HS-5 (cell line): ENCODE measurements at regions not wholly inside any gene's neighbourhood (a gene's known extent, or its start where the extent isn't known, plus 50 kb on each side); places are given as distances from the start of the nearest gene placed in this dataset.

Source experiments
- DNase-seq: peaks from one replicate; pipeline ENCODE4 v3.0.0-alpha.2; 2012; ENCODE audit warnings: low read depth

DNA sequence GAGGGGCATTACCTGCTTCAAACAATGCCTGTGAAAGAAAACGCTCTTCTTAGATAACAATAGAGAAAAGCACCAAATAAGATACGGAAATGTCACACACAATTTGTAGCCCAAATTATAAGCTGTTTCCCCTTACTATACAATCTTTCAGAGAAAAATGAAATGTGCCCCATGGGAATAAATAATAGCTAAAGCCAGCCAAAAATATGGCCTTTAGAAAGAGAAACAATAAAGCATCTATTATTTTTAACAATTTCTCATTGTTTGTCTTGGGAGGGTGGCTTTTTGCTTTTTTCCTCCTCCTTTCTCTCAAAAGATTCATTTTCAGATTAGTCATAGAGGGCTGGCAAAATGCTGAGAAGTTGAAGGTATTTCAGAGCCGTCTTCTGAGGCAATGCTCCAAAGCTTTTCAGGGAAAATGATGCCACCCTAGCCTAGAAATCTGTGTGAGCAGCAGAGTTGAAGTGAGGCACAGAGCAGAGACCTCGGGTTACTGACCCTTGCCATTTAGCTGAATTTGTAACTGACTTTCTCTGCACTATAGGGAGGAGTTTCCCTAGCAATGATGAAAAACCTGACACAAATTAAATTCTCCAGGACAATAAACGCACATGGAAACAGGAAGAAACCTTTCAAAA, 86.3 kb upstream of the PRICKLE2 start:
- no peak for DNase-seq

DNA sequence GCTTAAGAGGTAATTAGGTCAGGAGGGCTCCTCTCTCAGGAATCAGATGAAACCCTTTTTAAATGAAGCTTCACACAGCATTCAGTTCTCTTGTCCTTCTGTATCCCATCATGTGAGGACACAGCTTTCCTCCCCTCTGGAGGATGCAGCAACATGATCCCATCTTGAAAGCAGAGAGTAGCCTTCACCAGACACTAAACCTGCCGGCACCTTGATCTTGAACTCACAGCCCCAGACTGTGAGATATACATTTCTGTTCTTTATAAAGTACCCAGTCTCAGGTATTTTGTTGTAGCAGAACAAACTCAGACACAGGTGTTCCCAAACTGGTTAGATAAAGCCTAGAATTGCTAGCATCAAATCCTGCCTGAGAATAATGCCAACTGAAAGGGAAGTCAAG, 83.7 kb upstream of the PRICKLE2 start:
- no peak for DNase-seq

DNA sequence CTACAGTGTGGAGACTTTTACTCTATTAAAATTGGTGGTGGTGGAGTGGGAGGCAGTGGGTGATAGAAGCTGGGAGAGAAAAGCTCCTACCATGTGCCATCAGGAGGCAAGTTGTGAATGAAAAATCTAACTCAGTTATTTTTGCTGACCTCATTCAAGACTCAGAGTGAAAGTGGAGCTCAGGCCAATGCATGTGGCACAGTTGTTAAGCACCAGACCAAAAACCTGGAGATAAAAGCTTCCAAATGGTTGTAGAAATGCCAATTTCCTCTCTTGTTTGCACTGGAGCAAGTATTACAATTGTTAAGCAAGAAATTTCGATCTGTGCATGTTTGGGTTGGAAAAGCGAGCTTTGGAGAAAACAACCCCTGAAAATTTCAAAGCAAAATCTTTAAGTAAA, 81.5 kb upstream of the PRICKLE2 start:
- no peak for DNase-seq

DNA sequence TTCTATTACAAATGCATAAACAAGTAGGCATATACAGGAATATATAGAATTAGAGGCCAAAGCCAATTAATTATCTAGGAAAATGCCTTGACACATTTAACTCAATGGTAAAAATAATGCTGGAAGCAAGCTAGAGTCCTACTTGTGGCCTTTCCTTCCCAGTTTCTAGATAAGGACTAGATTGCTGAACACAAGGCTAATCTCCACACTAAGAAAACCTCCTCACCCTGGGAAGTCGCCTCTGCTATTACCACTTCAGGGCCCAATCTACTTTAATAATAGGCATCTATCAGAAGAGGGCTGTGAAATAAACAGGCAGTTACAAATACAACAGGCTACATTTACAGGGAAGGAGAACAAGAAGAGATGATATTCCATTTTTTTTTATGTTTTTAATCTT, 80.5 kb upstream of the PRICKLE2 start:
- no peak for DNase-seq

DNA sequence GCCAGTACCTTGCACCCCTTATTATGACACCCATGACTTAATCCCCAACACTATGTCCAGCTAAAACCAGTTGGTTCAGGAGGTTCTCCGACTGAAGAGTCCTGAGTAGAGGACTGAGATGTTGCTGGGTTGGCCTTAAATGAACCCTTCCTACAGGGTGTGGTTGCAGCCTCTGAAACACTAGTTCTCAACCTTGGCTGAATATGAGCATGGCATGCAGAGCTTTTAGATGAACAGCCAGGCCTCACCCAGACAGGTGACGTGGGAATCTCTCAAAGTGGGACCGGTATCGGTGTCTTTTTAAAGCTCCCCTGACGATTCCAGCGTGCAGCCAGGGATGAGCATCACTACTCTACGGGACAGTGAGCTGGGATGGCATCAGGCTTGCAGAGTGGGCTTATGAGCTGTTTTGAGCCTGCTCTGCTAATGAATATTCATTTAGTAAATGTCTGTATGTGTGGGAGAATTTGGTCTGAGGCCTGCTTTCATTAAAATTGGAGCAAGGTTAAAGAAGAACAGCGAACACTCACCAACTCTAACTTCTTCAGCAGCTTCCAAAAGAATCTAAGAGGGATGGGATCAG, 79.7 kb upstream of the PRICKLE2 start:
- DNase-seq, result no peak

DNA sequence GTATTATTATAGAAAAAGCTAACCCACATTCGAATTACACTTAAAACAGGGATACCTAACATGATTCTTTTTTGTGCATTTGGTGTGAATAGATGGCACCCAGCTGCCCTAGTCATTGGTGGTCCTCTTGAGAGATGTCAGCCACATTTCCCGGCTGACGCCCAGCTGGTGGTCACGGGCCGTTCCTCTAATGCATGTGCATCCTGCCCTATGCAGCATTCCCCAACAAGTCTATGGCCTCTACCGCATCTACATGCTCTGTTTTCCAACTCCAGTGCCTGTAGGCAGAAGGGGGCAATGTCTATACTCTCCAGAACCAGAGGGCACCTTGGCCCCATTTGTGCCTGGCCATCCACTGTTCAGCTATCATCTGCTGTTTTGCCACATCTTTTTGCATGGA, 78.6 kb upstream of the PRICKLE2 start:
- DNase-seq, result no peak

DNA sequence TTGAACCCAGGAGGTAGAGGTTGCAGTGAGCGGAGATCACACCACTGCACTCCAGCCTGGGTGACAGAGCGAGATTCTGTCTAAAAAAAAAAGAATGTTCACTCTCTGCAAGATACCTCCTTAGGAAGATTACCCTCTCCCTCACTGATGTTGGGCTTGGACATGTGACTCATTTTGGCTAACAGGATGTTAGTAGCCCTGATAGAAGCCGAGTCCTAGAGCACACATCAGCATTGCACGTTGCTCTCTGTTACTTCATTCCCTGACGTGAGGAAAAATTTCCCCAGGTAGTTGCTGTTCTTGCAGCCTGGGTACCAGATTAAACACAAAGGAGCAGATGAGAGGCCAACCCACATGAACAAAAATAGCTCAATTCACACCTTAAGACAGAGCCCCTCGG, 78.1 kb upstream of the PRICKLE2 start:
- no peak for DNase-seq

DNA sequence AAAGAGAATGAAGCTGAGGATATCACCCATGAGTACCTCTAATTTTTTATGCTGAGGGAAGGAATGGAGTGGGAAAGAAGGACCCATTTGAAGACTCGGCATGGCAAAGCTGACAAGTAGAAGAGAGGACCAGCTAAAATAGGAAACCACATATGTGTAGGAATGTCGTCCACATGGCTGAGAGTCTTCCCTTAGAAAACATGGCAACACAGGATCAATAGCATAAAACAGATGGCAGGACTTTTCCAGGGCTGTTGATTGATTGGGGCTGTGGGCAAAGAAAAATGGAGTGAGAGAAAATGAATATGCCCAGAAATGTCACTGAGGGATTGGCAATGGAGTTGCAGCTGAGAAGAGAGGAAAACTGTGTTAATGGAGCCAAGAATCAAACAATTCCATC, 76.2 kb upstream of the PRICKLE2 start:
- no peak for DNase-seq

DNA sequence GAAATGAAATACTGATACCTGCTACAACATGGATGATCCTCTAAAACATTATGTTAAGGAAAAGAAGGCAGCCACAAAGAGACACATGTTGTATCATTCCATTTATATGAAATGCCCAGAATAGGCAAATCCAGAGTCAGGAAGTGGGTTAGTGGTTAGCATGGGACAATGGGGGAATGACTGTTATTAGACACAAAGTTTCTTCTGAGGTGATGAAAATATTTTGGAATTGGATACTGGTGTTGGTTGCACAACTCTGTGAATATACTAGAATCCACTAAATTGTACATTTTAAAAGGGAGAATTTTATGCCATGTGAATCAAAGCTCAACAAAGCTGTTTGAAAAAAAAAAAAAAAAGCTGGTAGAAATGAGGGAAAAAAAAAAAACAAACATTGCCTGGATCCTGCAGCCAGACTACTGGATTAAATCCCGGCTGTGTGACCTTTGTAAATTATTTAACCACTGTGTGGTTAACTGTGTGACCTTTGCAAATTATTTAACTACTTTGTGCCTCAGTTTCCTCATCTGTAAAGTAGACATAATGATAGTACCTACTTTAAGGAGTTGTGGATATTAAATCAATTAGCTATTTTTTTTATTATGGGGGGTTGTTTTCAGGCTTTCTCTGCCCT, 75.6 kb upstream of the PRICKLE2 start:
- DNase-seq, result peak; percentile 71

DNA sequence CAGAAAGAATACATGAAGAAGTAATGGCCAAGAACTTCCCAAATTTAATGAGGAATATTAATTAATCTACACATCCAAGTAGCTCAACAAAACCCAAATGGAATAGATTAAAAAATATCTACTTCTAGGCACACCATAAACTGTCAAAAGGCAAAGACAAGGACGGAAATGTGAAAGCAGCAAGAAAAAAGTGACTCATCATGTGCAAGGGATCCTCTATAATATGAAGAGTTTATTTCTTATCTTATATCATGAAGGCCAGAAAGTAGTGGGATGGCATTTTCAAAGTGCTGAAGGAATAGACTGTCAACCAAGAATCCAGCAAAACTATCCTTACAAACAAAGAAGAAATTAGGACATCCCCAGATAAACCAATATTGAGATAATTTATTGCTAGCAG, 73.9 kb upstream of the PRICKLE2 start:
- no peak for DNase-seq

DNA sequence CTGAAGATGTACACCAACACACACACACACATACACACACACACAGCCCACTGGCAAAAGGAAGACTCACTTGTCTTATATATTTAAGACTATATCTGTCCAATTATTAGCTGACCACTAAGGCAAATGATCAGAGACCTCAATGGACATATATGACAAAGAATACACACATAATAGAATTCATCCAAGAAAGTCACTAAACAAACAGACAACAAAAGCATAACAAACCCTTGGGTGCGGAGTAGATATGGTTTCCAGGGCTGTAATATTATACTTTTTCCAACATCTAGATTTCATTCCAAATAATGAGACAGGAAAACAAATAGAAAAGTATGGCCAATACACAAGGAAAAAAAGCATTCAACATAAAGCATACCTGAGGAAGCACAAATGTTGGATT, 72.3 kb upstream of the PRICKLE2 start:
- DNase-seq, result no peak

DNA sequence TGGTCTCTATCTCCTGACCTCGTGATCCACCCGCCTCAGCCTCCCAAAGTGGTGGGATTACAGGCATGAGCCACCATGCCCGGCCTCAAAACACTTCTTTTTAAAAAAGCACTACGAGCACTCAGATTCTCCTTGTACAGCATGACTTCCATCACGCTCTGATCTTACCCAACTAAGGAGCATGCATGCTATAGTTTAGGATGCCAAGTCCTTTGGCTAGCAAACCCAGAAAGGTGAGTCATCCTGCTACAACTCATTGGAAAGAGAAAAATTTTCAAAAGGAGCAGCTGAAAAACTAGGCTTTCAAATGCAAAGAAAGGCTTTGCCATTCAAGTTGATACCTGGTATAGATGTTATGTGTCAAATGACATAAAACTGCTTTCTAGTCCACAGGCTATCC, 70.3 kb upstream of the PRICKLE2 start:
- DNase-seq, result peak; percentile 71

DNA sequence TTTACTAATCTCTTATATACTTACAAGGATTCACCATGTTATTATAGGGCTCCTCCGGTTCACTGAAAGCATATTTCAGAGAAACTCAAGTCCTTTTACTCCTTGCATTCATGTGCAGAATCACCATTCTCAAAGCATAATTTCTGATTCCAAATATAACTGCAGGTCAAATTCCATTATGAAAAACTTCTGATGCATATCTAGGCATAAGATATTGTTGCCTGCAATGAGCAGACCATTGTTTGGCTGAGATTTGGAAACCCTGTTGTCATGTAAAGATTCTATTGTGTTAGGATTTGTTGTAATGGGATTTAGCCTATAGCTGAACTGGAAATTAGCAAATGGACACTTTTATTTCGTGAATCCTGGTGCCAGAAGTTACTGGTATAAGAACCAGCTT, 69.5 kb upstream of the PRICKLE2 start:
- no peak for DNase-seq

DNA sequence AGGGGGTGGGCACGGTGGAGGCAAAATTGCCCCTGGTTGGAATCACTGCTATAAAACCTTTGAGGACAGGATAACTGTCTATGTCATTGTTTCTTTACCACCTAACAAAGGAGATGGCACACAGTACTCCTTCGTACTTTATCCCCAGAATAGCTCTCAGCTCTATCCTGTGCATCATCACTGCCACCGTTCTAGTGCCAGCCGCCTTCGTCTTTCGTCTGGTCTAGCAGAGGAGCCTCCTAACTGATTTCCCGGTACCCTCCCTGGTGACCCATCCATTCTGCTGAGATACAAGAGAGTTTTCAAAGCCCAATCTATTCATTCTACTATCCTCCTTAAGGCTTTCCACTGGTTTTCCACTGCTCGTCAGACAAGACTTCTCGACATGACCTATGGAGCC, 67.9 kb upstream of the PRICKLE2 start:
- no peak for DNase-seq

DNA sequence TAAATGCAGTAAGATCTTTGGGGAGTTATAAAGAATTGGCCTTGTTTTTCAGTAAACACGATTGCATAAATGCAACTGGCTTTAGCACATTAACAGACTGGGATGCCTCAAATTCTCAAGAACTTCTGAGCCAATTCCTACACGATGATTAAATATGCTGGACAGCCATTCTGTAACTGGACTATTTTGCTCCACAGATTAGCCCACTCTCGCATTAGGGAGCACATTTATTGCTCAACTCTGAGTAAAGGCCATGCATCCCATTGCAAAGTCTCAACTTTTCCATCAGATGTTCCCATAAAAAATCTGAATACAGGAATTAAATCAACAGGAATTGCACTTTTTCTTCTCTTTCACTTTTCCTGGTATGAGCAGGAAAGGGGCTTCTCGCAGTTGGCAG, 66.7 kb upstream of the PRICKLE2 start:
- no peak for DNase-seq

DNA sequence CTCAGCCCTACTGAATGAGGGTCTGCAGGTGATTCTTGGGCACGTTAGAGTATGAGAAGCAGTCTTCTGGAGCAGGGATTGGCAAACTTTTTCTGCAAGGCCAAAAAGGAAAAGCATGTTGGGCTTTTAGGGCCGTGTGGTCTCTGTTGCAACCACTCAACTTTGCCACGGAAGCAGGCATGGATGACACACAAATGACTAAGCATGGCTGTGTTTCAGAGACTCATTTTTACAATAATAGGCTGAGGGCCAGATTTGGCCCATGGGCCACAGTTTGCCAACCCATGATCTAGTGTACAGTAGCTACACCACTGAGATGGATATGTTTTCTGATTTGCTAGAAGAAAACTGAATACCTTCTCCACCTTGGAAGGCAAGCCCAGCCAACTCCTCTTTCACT, 66.1 kb upstream of the PRICKLE2 start:
- DNase-seq, result peak; percentile 84

DNA sequence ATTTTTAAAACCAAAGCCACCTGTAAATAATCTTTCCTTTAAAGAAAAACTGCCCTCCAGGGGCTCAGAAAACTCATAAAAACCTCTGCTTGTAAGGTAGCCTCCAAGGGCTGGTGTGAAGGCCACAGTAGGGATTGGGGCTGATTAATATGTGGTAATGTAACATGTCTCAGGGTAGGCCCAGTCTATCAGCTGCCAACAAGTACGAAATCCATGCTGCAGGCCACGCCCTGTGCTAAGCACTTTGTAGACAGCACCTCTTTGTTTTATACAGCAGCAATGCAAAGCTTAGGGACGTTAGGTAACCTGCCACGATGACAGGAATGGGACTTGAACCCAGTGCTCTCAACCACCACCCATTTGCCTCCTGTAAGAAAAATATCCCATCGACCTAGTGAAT, 65.6 kb upstream of the PRICKLE2 start:
- DNase-seq, result no peak

DNA sequence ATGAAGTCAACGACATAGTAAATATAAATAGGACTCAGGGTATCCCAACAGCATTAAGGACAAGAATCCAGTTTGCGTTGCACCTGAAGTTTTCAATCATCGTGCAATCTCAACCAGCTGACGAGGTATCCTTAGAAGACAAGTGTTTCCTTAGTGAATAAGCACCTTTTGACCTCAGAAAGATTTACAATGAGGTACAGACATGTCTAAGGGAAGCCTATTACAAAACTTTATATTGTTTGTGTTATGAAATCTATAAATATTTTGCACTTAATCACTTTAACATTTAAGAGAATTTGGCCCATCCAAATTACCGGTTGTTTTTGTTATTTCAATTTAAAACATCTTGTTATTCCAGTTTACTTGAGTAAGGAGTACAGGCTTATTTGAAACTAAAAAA, 64.9 kb upstream of the PRICKLE2 start:
- DNase-seq, result no peak

DNA sequence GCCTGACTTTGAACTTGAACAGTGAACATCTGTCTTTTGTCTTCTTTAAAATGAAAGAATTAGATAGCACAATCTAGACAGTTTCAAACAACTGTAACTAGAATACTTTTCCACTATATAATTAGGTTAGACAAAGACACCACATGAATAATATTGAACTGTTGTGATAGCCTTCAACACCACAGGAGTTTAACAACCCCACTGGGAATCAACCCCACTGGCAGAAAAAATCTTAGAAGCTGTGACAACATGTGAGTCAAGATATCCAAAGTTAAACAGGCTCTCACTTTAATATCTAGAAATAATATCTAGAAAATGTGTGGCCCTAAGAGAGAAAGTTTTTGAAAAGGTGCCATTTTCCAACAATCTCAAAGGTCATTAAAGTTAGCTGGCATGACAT, 64.4 kb upstream of the PRICKLE2 start:
- no peak for DNase-seq

DNA sequence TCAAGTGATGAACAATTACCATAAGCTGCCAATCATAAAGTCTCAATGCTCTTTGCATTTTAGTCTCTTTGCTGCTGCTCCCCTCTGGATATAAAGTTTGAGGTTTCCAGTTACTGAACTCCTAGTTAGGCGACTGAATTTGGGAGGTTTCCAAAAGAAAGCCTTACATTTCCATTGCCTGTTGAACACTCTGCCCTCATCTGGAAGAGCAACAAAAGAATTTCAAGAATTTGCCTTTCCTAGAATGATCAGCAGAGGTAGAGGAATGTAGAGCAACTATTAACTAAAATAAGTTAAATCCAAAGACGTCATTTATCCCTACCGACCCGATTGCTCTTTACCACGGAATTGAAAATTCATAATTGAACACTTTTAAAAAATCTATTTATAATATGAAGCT, 53.4 kb upstream of the PRICKLE2 start:
- no peak for DNase-seq

DNA sequence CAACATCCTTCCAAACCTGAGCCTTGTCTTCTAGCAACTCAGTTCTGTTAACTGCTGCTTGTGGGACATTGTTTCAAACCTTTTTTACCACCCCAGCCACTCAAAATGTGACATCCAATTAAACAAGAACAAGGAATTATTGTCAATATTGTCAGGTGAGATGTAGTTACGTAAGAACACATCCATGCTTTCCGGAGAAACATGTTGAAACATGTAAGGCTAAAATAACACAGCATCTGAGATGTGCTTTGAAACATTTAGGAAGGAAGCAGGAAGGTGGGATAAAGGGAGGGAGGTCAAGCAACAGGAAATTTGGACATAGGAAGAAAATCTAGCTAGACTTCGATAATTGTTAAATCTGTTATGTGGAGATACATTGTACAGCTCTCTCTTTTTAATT, 50.9 kb upstream of the PRICKLE2 start:
- DNase-seq, result no peak
